HG02763 (cell line): ENCODE measurements at regions not wholly inside any gene's neighbourhood (a gene's known extent, or its start where the extent isn't known, plus 50 kb on each side); places are given as distances from the start of the nearest gene placed in this dataset.

Source experiments
- ATAC-seq: cut with Tn5 transposase; IDR thresholded peaks from one replicate; pipeline ENCODE4 v1.9.1; 2021; ENCODE audit warnings: mild to moderate bottlenecking, moderate library complexity; ENCODE audit not compliant: unreplicated experiment

DNA sequence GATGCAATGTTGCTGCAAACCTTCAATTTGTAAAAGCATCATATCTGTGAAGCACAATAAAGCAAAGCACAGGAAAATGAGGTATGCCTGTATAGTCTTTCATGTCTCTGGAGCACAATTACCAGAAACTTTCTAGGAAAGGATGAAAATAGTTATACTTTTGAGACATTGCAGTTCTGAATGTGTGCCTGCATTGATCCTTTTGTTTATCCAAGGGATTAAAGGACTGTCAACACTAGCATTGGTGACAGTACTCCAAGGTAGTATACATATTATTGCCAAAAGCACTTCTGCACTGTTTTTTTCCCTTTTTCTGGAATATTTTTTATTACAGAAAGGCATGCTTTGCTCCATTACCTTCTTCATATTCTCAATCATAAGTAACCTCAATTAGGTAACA is 476.0 kb downstream of the GABRG1 start:
- ATAC-seq, result no peak

DNA sequence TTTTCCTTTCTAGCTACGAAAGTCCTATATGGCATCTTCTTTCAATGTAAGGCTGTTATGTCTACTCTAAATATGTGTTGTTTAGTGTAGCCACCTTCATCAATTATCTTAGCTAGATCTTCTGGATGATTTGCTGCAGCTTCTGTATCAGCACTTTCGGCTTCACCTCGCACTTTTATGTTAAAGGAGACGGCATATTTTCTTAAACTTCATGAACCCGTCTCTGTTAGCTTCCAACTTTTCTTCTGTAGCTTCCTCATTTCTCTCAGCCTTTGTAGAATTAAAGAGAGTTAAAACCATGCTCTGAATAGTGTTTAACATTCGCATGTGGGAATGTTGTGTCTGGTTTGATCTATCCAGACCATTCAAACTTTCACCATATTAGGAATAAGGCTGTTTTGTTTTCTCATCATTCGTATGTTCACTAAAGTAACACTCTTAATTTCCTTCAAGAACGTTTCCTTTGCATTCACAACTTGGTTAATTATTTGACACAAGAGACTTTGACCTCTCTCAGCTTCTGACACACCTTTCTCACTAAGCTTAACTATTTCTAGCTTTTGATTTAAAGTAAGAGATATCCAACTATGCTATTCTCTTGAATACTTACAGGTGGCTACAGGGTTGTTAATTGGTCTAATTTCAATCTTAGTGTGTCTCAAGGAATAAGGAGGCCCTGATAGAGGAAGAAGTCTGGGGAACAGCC is 476.8 kb downstream of the GABRG1 start:
- ATAC-seq, result no peak

DNA sequence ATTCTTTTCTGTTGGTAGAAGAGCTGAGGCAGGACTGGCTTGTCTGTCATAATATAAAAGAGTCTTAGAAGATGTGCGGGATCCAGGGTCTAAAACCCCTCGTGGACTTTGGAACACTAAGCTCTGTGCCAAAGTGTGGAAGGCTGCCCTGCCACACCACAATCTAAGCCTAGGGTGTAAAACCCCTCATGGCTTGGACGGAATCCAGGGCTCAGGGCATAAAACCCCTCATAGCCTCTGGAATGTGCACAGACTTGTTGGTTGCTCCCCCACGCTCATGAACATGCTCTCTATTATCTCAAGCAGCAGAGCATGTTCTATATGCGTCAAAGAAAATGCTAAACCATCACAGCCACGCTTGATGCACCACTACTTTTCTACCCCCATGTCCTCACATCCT is 483.6 kb downstream of the GABRG1 start:
- no peak for ATAC-seq

DNA sequence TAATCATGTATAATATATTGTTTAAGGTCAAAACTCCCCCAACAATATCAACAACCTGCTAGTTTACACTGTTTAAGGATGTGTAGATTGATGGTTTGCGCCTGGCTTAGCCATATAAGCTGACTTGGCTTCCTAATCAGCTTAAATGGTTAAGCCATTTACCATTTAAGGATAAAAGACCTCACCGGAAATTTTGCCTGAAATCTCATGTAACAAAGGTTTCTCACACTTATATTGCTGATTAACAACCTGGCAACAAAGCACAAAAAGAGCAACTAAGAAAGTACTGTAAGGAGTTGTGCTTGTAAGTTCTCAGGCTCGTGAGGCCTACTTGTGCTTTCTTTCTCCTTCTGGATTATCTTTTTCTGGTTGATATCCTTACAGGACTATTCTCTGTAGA is 485.2 kb downstream of the GABRG1 start:
- ATAC-seq, result no peak

DNA sequence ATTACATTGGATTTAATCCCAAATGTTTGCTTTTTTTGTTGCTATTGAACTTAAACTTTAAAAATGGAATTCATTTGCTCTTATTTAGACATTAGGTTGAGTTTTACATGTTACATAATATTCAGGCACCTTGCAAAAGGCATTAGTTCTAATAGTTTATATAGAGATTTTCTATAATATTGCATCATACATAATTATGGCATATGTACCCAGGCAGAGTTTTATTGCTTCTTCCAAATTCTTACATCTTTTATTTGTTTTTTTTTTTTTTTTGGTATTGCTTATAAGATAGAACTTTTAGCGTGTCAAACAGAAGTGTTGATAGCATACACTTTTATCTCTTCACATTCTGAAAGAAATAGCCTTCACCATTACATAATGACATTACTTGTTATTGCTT is 487.7 kb downstream of the GABRG1 start:
- no peak for ATAC-seq

DNA sequence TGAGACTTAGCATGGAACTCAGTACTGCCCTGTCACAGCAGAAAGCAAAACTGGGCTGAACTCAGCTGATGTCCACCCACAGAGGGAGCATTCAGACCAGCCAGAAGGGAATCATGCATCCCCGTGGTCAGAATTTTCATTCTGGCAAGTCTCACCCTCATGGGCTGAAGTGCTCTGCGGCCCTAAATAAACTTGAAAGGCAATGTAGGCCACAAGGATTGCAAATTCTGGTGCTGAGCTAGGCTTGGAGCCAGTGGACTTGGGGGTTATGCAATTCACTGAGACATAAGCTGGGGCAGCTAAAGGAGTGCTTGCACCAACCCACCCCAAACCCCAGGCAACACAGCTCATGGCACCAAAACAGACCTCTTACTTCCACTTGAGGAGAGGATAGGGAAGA is 494.1 kb downstream of the GABRG1 start:
- no peak for ATAC-seq

DNA sequence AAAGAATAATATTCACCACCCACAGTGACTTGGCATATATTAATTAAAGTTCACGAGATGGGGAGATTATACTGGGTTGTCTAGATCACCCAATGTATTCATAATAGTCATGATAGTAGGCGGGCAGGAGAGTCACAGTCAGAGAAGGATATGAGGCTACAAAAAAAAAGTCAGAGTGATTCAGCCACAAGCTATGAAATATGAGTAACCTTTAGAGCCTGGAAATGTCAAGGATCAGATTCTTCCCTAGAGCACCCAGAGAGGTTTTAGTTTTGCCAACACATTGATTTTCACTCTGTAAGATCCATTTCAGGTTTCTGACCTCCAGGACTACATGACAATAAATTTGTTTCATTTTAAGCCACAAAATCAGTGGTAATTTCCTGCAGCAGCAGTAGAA is 501.9 kb downstream of the GABRG1 start:
- no peak for ATAC-seq

DNA sequence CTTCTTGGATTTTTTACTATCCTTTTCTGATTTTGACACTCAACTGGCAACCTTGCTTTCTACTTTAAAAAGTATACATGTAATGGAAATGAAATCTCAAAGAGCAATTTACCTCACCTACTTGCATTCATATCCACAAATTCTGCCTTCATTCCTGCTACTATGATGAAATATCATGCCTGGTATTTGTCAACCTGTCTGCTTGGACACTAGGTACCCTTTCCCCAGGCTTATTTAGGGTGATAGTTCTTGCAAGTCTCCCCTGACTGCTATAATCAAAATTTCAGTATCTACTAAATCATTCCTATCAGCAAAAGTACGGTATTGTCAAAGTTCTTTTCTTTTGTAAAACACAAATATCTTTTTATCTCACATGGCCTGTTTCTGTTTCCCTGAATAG is 503.0 kb downstream of the GABRG1 start:
- ATAC-seq, result no peak

DNA sequence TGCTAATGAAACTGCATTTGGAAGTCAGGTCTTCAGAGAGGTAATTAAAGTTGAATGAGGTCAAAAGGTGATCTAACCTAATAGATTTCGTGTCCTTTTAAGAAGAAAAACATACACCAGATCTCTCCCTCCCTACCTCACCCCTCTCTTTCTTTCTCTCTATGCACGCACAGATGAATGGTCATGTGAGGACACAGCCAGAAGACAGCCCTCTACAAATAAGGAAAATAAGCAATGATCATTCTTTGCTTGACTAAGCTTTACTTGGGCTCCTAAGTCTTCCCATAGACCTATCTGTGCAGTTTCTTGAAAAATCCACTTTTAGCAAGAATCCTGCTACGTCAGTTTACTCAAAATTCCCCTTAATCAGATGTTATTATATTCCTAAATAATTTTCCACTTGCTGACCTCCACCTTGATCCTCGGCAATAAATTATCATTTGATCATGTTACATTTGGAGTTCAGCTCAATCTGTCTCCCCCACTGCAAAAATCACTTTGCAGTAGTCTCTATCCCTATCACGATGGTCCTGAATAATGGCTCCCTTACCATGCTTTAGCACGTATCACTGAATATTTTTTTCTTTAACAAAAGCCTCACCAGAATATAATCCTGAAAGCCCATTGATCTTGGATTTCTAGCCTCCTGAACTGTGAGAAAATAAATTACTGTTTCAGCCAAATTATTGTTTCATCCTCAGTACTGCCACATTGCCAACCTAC is 527.3 kb downstream of the GABRG1 start:
- ATAC-seq, result no peak

DNA sequence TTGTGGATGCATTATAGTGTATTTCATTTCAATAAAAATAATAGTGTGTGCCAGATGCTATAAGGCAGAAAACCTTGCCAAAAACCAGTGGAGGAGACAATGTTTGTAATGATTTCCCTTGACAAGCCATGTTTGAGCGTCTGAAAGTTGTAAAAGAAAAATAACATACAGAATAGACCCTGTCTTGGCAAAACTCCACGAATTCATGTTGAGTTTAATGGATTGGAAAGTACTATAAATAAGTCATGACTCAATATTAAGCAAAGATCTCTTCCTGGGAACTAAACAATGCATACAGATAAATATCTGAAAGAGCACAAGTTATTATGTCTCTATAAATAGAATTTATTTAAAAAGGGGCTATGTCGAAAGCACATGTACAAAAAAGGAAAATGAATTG is 543.5 kb downstream of the GABRG1 start:
- ATAC-seq, result no peak

DNA sequence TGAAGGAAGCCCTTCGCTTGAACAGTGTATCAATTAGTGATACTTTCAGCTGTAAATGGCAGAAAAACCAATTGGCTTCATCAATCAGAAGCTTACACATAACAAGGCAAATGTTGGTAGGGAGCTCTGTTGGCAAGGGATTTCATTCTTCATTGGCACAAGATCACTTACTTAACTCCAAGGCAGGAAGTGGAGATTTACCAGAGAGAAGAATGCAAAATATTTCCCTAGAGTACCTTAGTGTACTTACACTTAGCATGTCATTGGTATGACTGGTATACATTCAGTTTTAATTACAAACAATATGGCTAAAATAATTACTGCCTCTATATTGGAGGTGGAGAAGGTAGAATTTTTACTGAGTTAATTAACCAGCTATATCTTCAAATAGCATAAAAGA is 545.0 kb downstream of the GABRG1 start:
- no peak for ATAC-seq

DNA sequence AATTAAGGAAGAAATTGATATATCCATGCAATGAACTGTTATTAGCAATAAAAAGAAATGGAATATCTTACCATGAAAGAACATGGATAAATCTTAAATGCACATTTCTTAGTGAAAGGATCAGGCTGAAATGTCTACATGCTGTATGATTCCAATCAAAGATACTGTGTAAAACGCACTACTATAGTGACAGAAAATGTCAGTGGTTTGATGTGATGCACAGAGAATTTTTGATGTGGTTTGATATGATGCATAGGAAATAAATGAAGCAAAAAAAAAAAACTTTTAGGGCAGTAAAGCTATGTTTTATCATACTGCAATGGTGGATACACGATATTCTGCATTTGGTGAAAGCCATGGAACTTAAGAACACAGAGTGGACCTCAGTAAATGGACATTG is 547.6 kb downstream of the GABRG1 start:
- no peak for ATAC-seq

DNA sequence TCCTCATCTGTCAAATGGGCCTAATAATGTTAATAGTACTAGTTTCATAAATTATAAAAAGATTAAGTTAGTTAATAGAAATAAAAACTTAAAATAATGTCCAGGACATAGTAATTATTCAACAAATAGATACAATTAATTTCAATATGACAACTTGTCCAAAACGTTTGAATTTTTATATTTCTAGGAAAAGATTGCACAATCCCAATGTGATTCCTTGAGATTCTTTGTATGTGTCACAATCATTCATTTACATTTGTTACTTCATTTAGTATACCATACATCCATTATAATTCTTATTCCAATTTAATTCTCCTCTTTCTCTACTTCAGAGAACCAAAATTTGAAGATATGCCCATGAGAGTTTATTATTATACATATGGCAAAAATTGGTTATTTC is 554.2 kb downstream of the GABRG1 start:
- ATAC-seq, result no peak

DNA sequence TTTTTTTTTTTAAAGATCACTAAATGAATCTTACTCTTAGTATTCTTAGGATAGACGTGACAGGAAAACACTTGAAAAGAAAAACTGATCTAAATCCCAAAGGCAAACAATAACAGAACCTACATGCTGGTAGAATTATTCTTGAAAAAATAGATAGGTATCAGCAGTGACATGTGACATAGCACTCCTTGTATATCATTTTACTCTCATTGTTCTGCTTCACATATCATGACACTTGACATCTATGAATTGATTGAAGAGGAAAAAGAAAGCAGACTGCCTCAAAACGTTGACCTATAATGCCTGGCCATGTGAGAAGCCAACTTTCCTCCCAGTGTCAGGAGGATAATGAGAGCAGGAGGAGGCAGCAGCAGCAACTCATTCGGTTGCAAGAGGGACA is 555.2 kb downstream of the GABRG1 start:
- ATAC-seq, result no peak

DNA sequence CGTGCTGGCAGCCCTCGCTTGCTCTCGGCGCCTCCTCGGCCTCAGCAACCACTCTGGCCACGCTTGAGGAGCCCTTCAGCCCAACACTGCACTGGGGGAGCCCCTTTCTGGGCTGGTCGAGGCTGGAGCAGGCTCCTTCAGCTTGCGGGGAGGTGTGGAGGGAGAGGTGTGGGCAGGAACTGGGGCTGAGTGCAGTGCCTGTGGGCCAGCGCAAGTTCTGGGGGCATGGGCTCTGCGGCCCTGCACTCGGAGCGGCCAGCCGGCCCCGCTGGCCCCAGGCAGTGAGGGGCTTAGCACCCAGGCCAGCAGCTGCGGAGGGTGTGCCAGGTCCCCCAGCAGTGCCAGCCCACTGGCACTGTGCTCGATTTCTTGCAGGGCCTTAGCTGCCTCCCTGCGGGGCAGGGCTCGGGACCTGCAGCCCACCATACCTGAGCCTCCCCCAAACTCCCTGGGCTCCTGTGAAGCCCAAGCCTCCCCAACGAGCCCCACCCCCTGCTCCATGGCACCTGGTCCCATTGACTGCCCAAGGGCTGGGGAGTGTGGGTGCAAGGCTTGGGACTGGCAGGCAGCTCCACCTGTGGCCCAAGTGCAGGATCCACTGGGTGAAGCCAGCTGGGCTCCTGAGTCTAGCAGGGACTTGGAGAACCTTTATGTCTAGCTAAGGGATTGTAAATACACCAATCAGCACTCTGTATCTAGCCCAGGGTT is 556.8 kb downstream of the GABRG1 start:
- ATAC-seq, result no peak

DNA sequence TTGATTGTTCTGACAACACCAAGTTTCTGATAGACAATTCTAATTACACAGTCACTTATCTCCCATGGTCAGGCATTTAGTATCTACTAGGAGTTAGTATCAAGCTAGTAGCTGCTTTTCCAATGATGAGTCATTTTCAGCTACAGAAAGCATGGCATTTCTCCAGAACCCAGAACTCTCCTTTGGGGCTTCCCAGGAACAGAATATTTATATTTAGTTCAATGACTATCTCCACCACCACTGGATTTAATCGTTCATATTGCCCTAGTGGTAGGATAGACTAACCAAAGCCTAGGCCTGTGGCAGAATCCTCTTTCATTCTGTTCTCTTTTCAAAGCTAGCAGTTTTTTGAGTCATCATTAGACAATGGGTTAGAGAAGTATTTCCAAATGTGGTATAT is 569.4 kb downstream of the GABRG1 start:
- ATAC-seq, result no peak

DNA sequence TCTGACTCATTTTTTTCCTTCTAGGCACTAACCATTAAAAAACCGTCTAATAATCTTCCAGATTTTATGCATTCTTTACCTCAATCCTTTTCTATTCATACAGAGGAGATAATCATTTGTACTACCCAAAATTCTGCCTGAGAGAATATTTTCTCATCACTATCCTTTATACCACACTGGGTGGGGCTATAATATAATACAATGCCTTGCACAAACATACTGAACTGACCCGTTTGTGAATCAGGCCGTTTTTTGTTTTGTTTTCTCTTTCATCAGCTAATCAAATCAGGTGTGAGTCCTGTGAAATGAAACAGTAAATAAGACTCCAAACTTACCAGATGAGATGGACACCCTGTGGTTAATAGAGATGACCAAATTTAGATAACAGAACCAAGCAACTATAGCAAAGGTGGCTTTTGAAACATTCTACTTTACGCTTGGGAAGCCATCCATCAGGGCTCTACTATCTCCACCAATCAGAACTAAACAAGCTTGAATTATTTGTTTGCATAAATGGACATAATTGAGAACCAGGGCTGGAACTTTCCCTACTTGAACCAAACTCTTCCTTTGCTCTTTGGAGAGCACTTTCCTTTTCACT is 573.0 kb downstream of the GABRG1 start:
- ATAC-seq, result no peak

DNA sequence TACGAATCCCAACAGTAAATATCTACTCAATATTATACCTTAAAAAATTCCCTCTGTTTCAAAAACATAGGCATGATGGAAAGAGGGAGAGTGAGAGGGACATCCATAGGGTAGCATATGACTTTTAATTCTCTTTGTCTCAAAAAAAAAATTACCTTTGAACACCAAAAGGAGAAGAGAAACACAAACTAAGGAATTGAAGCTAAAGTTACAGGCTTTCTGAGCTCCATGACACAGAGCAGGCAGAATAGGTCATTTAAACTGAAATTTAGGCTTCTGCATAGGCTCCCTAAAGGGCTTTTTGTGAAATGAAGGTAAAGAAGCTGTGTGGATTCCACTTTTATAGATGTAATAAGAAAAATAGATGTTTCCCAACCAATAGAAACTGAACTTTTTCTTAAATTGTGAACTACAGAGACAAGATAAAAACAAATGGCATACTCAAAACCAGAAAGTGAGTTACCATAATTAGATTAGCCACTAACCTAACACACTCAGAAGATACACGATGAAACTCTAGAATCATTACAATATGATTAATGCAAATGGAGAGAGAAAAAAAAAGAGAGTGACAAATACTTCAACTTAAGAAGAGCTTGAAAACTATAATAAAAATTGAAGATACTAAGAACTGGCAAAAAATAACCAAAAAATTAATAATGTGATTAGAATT is 584.6 kb downstream of the GABRG1 start:
- no peak for ATAC-seq

DNA sequence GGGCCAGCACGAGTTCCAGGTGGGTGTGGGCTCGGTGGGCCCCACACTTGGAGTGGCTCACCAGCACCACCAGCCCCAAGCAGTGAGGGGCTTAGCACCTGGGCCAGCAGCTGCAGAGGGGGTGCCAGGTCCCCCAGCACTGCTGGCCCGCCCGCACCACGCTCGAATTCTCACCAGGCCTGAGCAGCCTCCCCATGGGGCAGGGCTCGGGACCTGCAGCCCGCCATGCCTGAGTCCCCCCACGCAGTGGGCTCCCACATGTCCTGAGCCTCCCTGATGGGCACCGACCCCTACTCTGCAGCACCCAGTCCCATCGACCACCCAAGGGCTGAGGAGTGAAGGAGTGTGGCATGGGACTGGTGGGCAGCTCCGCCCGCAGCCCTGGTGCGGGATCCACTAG is 593.4 kb downstream of the GABRG1 start:
- no peak for ATAC-seq

DNA sequence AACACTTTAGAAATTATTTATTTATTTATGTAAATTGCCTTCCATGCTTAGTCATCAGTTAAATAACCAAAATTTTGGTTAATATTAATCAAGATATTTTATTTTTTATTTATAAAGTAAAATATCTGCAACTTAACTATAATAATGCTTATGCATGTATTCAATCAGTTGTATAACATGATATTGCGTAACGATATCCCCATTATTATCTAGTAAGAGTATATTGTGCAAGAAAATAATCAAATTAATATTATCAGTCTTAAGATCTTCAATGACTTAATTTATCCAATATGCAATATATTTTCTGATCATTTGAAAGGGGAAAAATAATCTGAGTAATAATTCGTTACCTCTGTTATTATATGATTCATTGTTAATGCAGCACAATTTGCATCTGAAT is 596.7 kb downstream of the GABRG1 start:
- ATAC-seq, result no peak

DNA sequence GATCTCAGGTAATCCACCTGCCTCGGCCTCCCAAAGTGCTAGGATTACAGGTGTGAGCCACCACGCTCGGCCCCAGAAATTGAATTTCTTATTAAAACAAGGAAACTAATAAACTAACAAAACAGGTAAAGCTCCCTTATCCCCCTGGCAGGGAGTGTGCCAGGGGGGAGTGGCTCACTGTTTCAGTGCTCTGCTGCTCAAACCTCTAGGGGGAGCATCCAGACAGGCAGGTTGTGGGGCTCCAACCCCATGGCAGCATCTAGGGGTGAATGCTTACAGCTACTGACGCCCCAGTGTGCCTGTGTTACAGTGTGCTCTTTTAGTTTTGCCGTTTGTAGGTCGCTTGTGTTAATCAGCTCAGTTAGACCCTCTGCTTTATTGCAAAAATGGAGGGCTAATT is 605.0 kb downstream of the GABRG1 start:
- ATAC-seq, result no peak
